ENCODE measurements at regions not wholly inside any gene's neighbourhood (a gene's known extent, or its start where the extent isn't known, plus 50 kb on each side); places are given as distances from the start of the nearest gene placed in this dataset.
A peak's percentile ranks its signal among the peaks of the same experiment; 100 is the strongest.
"Not testable (repeated sequence)": the region's sequence is repeated elsewhere in the genome, so short reads cannot be mapped to it uniquely, and the experiment has no call there.

GRCh38 chr11:88061111-88061510, 114.1 kb downstream of the RAB38 start:
- DNase-seq, result no peak

GRCh38 chr11:88059326-88059725, 115.9 kb downstream of the RAB38 start:
- no peak for DNase-seq

GRCh38 chr11:88051396-88051795, 123.8 kb downstream of the RAB38 start:
- no peak for DNase-seq

GRCh38 chr11:88050247-88050646, 125.0 kb downstream of the RAB38 start:
- DNase-seq, result no peak

- DNase-seq, result not testable (repeated sequence)
These were observed 130.0 kb downstream of the RAB38 start for GRCh38 chr11:88045288-88045687.

GRCh38 chr11:88044658-88045057, 130.6 kb downstream of the RAB38 start:
- DNase-seq, result not testable (repeated sequence)

- DNase-seq, result no peak
These were observed 132.1 kb downstream of the RAB38 start for GRCh38 chr11:88043149-88043548.

- DNase-seq, result no peak
These were observed 132.6 kb downstream of the RAB38 start for GRCh38 chr11:88042647-88043046.

GRCh38 chr11:88042238-88042637, 133.0 kb downstream of the RAB38 start:
- peak; percentile 93 for DNase-seq

- no peak for DNase-seq
These were observed 133.6 kb downstream of the RAB38 start for GRCh38 chr11:88041679-88042078.

- DNase-seq, result no peak
These were observed 135.1 kb downstream of the RAB38 start for GRCh38 chr11:88040148-88040496.

- DNase-seq, result no peak
These were observed 135.6 kb downstream of the RAB38 start for GRCh38 chr11:88039476-88040147.

- no peak for DNase-seq
These were observed 137.2 kb downstream of the RAB38 start for GRCh38 chr11:88038063-88038462.

- no peak for DNase-seq
These were observed 138.5 kb downstream of the RAB38 start for GRCh38 chr11:88036701-88037100.

GRCh38 chr11:88035271-88035670, 140.0 kb downstream of the RAB38 start:
- no peak for DNase-seq

GRCh38 chr11:88017666-88018065, 157.6 kb downstream of the RAB38 start:
- DNase-seq, result no peak

- DNase-seq, result peak; percentile 58
These were observed 158.7 kb downstream of the RAB38 start for GRCh38 chr11:88016392-88017170.

- no peak for DNase-seq
These were observed 160.1 kb downstream of the RAB38 start for GRCh38 chr11:88015170-88015569.

- no peak for DNase-seq
These were observed 161.7 kb downstream of the RAB38 start for GRCh38 chr11:88013508-88014065.

GRCh38 chr11:88012456-88012855, 162.8 kb downstream of the RAB38 start:
- DNase-seq, result peak; percentile 53

GRCh38 chr11:87976009-87976408, 199.2 kb downstream of the RAB38 start:
- DNase-seq, result no peak

GRCh38 chr11:87974797-87975196, 200.4 kb downstream of the RAB38 start:
- DNase-seq, result no peak

- DNase-seq, result no peak
These were observed 203.1 kb downstream of the RAB38 start for GRCh38 chr11:87972133-87972532.

GRCh38 chr11:87971354-87971753, 203.9 kb downstream of the RAB38 start:
- DNase-seq, result no peak

Data from NCI-H1417 treated with DMSO at 0.1 percent for 48 hours (cell line).